ENCODE measurements at regions not wholly inside any gene's neighbourhood (a gene's known extent, or its start where the extent isn't known, plus 50 kb on each side); places are given as distances from the start of the nearest gene placed in this dataset.

DNA sequence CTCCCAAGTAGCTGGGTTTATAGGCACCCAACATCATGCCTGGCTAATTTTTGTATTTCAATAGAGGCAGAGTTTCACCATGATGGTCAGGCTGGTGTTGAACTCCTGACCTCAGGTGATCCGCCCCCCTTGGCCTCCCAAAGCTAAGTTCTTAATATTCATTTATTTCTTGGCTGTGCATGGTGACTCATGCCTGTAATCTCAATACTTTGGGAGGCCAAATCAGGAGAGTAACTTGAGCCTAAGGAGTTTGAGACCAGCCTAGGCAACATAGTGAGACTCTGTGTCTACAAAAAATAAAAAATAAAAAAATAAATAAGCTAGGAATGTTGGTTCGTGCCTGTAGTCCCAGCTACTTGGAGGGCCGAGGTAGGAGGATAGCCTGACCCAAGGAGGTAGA lies 587.1 kb upstream of the FTMT start:
- H4K8ac ChIP-seq (ENCODE audit: low read depth in 2 of 2, low read length in 2 of 2), result no peak overlapping the region
- no peaks in the 10 kb centered on the region for H3K9me3 ChIP-seq (ENCODE audit: control insufficient read depth, insufficient read depth, low read length)
- POLR2A ChIA-PET (ENCODE audit: unreplicated experiment), result no interaction called here
- H2BK15ac ChIP-seq (ENCODE audit: low read depth, low read length), result no peak overlapping the region
- no TSS peak for BruUV-seq (replicated peaks)
- no peaks in the 10 kb centered on the region for H3K9me1 ChIP-seq (ENCODE audit: insufficient read depth, low read length)
- no peak overlapping the region for H3K14ac ChIP-seq (replicated peaks; ENCODE audit: low read depth, low read length)
- no peaks in the 10 kb centered on the region for H3K27me3 ChIP-seq (ENCODE audit: control insufficient read depth, insufficient read depth, low read length)
- no peak overlapping the region for H4K91ac ChIP-seq (ENCODE audit: insufficient read depth, low read depth, low read length)
- H3K79me1 ChIP-seq (ENCODE audit: low read depth in 1 of 2, low read length in 2 of 2), result no peaks in the 10 kb centered on the region
- no peaks in the 10 kb centered on the region for H4K20me1 ChIP-seq (ENCODE audit: insufficient read depth, low read length)
- H3K36me3 ChIP-seq (ENCODE audit: control insufficient read depth, insufficient read depth, low read length), result no peaks in the 10 kb centered on the region
- H3K18ac ChIP-seq (ENCODE audit: low read depth, low read length), result no peak overlapping the region
- H3K27ac ChIP-seq (ENCODE audit: insufficient read depth, low read length), result no peak overlapping the region
- in situ Hi-C loops (cut with MboI; ENCODE audit: low sequenced_read_pairs), result no loop called here
- TF ChIP-seq CEBPB (IDR thresholded peaks at IDR 0.05; ENCODE audit: low read depth, low read length) (no peak), NFE2L2 (IDR thresholded peaks at IDR 0.05; ENCODE audit: low read depth, low read length) (no peak), SMC3 (IDR thresholded peaks at IDR 0.05; ENCODE audit: low read depth, low read length) (no peak), RFX5 (IDR thresholded peaks at IDR 0.05; ENCODE audit: low read depth, low read length) (no peak), FOS (IDR thresholded peaks at IDR 0.05; ENCODE audit: low read depth, low read length) (no peak), MXI1 (IDR thresholded peaks at IDR 0.05; ENCODE audit: borderline replicate concordance, low read depth, low read length) (no peak), MAFK (IDR thresholded peaks at IDR 0.05; ENCODE audit: low read depth, low read length) (no peak), BHLHE40 (IDR thresholded peaks at IDR 0.05; ENCODE audit: low read depth, low read length) (no peak), POLR2A (IDR thresholded peaks at IDR 0.05; ENCODE audit: low read depth, low read length) (no peak), RAD21 (IDR thresholded peaks at IDR 0.05; ENCODE audit: low read length) (no peak), MAZ (IDR thresholded peaks at IDR 0.05; ENCODE audit: borderline replicate concordance, low read depth, low read length) (no peak), RCOR1 (IDR thresholded peaks at IDR 0.05; ENCODE audit: insufficient replicate concordance, low read length) (no peak)
- TF ChIP-seq, protein P1, sequence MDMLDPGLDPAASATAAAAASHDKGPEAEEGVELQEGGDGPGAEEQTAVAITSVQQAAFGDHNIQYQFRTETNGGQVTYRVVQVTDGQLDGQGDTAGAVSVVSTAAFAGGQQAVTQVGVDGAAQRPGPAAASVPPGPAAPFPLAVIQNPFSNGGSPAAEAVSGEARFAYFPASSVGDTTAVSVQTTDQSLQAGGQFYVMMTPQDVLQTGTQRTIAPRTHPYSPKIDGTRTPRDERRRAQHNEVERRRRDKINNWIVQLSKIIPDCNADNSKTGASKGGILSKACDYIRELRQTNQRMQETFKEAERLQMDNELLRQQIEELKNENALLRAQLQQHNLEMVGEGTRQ (IDR thresholded peaks at IDR 0.05; ENCODE audit: low read depth, low read length), result no peak
- TF ChIP-seq, protein P2, sequence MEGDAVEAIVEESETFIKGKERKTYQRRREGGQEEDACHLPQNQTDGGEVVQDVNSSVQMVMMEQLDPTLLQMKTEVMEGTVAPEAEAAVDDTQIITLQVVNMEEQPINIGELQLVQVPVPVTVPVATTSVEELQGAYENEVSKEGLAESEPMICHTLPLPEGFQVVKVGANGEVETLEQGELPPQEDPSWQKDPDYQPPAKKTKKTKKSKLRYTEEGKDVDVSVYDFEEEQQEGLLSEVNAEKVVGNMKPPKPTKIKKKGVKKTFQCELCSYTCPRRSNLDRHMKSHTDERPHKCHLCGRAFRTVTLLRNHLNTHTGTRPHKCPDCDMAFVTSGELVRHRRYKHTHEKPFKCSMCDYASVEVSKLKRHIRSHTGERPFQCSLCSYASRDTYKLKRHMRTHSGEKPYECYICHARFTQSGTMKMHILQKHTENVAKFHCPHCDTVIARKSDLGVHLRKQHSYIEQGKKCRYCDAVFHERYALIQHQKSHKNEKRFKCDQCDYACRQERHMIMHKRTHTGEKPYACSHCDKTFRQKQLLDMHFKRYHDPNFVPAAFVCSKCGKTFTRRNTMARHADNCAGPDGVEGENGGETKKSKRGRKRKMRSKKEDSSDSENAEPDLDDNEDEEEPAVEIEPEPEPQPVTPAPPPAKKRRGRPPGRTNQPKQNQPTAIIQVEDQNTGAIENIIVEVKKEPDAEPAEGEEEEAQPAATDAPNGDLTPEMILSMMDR (conservative IDR thresholded peaks at IDR 0.05; ENCODE audit: low read depth, low read length), result no peak
- no peak overlapping the region for H3K23ac ChIP-seq (ENCODE audit: low read depth, low read length)
- DNase-seq (no peak), ATAC-seq (ENCODE audit: low read depth) (no peak)
- H3K4me3 ChIP-seq (ENCODE audit: insufficient read depth, low read depth, low read length), result no peak overlapping the region
- no peak overlapping the region for H2AK9ac ChIP-seq (replicated peaks; ENCODE audit: low read depth, low read length, poor library complexity)
- no peak overlapping the region for H3K9ac ChIP-seq (ENCODE audit: low read depth, low read length)
- no peak overlapping the region for H3K56ac ChIP-seq (ENCODE audit: extremely low read depth, insufficient read depth, low read length)
- H3K4ac ChIP-seq (ENCODE audit: low read depth, low read length), result no peak overlapping the region
- no peak overlapping the region for H3K4me2 ChIP-seq (ENCODE audit: low read depth, low read length)
- no peak overlapping the region for H2AK5ac ChIP-seq (ENCODE audit: low read depth, low read length)
- no peak overlapping the region for H2AFZ ChIP-seq (replicated peaks; ENCODE audit: low read length, poor library complexity)
- dilution Hi-C loops (cut with HindIII; ENCODE audit: low sequenced_read_pairs, unreplicated experiment), result no loop called here
- H2BK5ac ChIP-seq (ENCODE audit: low read depth, low read length, poor library complexity, severe bottlenecking), result no peak overlapping the region
- no CpG with 5 or more reads among the region's 3 CpGs for WGBS, 2 experiments (ENCODE audit: extremely low coverage in 2 of 2, insufficient read length in 1 of 2)
- no peak overlapping the region for H2BK20ac ChIP-seq (ENCODE audit: low read depth, low read length)
- H3K4me1 ChIP-seq (ENCODE audit: control insufficient read depth, insufficient read depth, low read length), result no peaks in the 10 kb centered on the region
- CTCF ChIA-PET, result interaction anchor here (1.0 kb wide), 1 partner anchor 13 kb away, joined by 3 read pairs; no protein-coding TSS in a partner anchor
- H4K5ac ChIP-seq (ENCODE audit: low read depth, low read length), result no peak overlapping the region
- H2BK120ac ChIP-seq (ENCODE audit: low read depth, low read length), result no peak overlapping the region
- intact Hi-C loops (cut with micrococcal nuclease), result no loop called here

Measured in IMR-90 (cell line).